K562 (cell line): ENCODE measurements at regions not wholly inside any gene's neighbourhood (a gene's known extent, or its start where the extent isn't known, plus 50 kb on each side); places are given as distances from the start of the nearest gene placed in this dataset.

Source experiments
- CTCF ChIP-seq, 3 experiments: IDR thresholded peaks in 2 of 3; conservative IDR thresholded peaks in 1 of 3; 2 replicates each; pipeline ENCODE4 v1.5.1; 2011 to 2012; ENCODE audit warnings: low read length in 3 of 3, mild to moderate bottlenecking in 3 of 3, control low read depth in 2 of 3, improper control_type of control experiment in 1 of 3, inconsistent platforms in 1 of 3, low read depth in 1 of 3, mixed read lengths in 1 of 3, moderate library complexity in 1 of 3; ENCODE audit not compliant: insufficient read depth in 2 of 3
- FOXA3 ChIP-seq, 2 experiments: fragments of 450-650 bp in 1 of 2; sonication (generic) in 1 of 2; formaldehyde crosslinking; IDR thresholded peaks in 1 of 2; conservative IDR thresholded peaks in 1 of 2; 2 replicates each; pipeline versions ENCODE4 v1.4.0 to v1.8.0; 2020 to 2022; ENCODE audit warnings: mild to moderate bottlenecking in 2 of 2, missing genetic modification reagents in 1 of 2
- JUND ChIP-seq, 2 experiments: IDR thresholded peaks; 2 replicates in 1 of 2; 3 replicates in 1 of 2; pipeline ENCODE4 v1.6.1; 2011; ENCODE audit warnings: borderline replicate concordance in 2 of 2, low read depth in 2 of 2, low read length in 2 of 2, improper control_type of control experiment in 1 of 2, missing biosample characterization in 1 of 2, missing genetic modification characterization in 1 of 2, missing genetic modification reagents in 1 of 2
- SREBF2 ChIP-seq: sonication (generic); formaldehyde crosslinking; IDR thresholded peaks from 2 replicates; pipeline ENCODE4 v1.4.0; 2020; ENCODE audit warnings: mild to moderate bottlenecking, missing genetic modification reagents
- XRCC5 ChIP-seq: fragments of 200-400 bp; formaldehyde crosslinking; IDR thresholded peaks from 2 replicates; pipeline ENCODE4 v1.6.1; 2017; ENCODE audit warnings: low read depth, mild to moderate bottlenecking, low read length
- ZBTB34 ChIP-seq: fragments of 250-450 bp; sonication (Bioruptor Pico); IDR thresholded peaks from 2 replicates; pipeline ENCODE4 v1.8.0; 2021; ENCODE audit warnings: mild to moderate bottlenecking, moderate library complexity
- ZFP30 ChIP-seq: fragments of 250-450 bp; sonication (Bioruptor Pico); IDR thresholded peaks from 2 replicates; pipeline ENCODE4 v1.8.0; 2022; ENCODE audit warnings: moderate library complexity, mild to moderate bottlenecking, inconsistent platforms, borderline replicate concordance
- ZNF3 ChIP-seq: fragments of 250-450 bp; sonication (Bioruptor Pico); IDR thresholded peaks from 2 replicates; pipeline ENCODE4 v1.5.0; 2021; ENCODE audit warnings: mild to moderate bottlenecking, moderate library complexity
- ZNF766 ChIP-seq: fragments of 200-800 bp; sonication (Bioruptor generic); conservative IDR thresholded peaks from 2 replicates; pipeline ENCODE4 v1.6.1; 2016; ENCODE audit warnings: missing genetic modification characterization, missing compliant biosample characterization
- TF ChIP-seq, protein P1 (sequence below), 3 experiments: fragments of 200-800 bp in 1 of 3; fragments of 250-450 bp in 1 of 3; fragments of 450-650 bp in 1 of 3; sonication (Bioruptor Pico) in 1 of 3; sonication (Bioruptor generic) in 1 of 3; formaldehyde crosslinking in 1 of 3; IDR thresholded peaks; 2 replicates each; pipeline versions ENCODE4 v1.6.1 to v1.8.0; 2016 to 2022; ENCODE audit warnings: mild to moderate bottlenecking in 2 of 3, missing genetic modification characterization in 2 of 3, missing compliant biosample characterization in 1 of 3, moderate library complexity in 1 of 3

GRCh38 chr4:44544158-44544557, 95.5 kb upstream of the KCTD8 start:
- TF ChIP-seq SREBF2 (CRISPR knock-in tag), result no peak
- TF ChIP-seq ZNF766 (CRISPR knock-in tag), result no peak
- TF ChIP-seq JUND (IDR thresholded peaks at IDR 0.05; ENCODE audit: borderline replicate concordance, low read depth, low read length), result no peak
- TF ChIP-seq JUND (tag; IDR thresholded peaks at IDR 0.05; ENCODE audit: borderline replicate concordance, low read depth, low read length), result no peak
- TF ChIP-seq ZNF3 (CRISPR knock-in tag), result no peak
- no peak for TF ChIP-seq CTCF (IDR thresholded peaks at IDR 0.05 in 2 of 3, conservative IDR thresholded peaks at IDR 0.05 in 1 of 3; ENCODE audit: insufficient read depth in 2 of 3, low read depth in 1 of 3, low read length in 3 of 3)
- no peak for TF ChIP-seq FOXA3 (CRISPR knock-in tag; conservative IDR thresholded peaks at IDR 0.05 in 1 of 2, IDR thresholded peaks at IDR 0.05 in 1 of 2)
- TF ChIP-seq, protein P1, sequence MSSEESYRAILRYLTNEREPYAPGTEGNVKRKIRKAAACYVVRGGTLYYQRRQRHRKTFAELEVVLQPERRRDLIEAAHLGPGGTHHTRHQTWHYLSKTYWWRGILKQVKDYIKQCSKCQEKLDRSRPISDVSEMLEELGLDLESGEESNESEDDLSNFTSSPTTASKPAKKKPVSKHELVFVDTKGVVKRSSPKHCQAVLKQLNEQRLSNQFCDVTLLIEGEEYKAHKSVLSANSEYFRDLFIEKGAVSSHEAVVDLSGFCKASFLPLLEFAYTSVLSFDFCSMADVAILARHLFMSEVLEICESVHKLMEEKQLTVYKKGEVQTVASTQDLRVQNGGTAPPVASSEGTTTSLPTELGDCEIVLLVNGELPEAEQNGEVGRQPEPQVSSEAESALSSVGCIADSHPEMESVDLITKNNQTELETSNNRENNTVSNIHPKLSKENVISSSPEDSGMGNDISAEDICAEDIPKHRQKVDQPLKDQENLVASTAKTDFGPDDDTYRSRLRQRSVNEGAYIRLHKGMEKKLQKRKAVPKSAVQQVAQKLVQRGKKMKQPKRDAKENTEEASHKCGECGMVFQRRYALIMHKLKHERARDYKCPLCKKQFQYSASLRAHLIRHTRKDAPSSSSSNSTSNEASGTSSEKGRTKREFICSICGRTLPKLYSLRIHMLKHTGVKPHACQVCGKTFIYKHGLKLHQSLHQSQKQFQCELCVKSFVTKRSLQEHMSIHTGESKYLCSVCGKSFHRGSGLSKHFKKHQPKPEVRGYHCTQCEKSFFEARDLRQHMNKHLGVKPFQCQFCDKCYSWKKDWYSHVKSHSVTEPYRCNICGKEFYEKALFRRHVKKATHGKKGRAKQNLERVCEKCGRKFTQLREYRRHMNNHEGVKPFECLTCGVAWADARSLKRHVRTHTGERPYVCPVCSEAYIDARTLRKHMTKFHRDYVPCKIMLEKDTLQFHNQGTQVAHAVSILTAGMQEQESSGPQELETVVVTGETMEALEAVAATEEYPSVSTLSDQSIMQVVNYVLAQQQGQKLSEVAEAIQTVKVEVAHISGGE (CRISPR knock-in tag; IDR thresholded peaks at IDR 0.05), result no peak
- TF ChIP-seq ZFP30 (CRISPR knock-in tag), result no peak
- no peak for TF ChIP-seq ZBTB34
- no peak for TF ChIP-seq XRCC5
